ENCODE measurements at regions not wholly inside any gene's neighbourhood (a gene's known extent, or its start where the extent isn't known, plus 50 kb on each side); places are given as distances from the start of the nearest gene placed in this dataset.

DNA sequence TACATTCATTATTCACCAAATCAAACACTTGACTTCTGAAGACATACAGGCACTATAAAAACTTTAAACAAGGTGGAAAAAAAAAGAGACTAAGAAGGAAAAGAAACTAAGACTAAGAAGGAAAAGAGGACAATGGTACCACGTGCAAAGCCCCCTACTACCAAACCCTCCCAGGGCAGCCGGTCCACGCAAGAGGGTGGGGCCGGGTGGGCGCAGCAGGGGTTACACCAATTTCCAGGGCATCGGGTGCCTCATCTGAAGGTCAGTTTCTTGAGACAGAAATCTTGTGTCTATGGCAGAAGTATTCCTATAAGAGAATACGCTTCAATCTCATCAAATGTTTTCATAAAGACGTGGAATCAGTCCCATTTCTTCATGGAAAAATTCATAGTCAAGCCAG is 131.5 kb downstream of the NUFIP1 start:
- in situ Hi-C loops (cut with MboI; ENCODE audit: low pct_ligation_motif_present in 1 of 4, low pct_unique_long_range_greater_than_20kb in 1 of 4, low sequenced_read_pairs in 3 of 4) = no loop called here
- 84% methylated on average over 8 of the region's 8 CpGs; no CpG with 5 or more reads in 1 of the 2 donors for WGBS, 2 donors (ENCODE audit: low coverage in 1 of 2)

DNA sequence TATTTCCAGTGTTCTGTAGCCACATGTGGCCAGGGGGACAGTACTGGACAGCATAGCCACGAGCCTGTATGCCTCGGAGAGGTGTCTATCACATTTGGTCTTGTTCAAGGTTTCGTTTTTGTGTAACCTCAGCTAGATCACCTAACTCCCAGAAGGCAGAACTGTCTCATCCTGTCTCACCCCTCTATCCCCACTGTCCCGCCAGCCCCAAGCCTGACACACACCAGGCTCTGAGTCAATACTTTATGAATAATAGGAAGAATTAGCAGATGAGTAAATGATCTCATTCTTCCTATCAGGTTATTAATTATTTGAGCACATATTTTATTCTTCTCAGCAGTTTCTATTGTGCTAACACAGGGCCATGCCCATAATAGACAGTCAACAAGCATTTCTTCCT is 132.2 kb downstream of the NUFIP1 start:
- no peak for DNase-seq
- H3K9me3 ChIP-seq = no peaks in the 10 kb centered on the region
- H3K27ac ChIP-seq = no peak overlapping the region
- 78 to 93% methylated on average over 4 of the region's 4 CpGs for WGBS, 2 donors (ENCODE audit: low coverage in 1 of 2)
- intact Hi-C loops (cut with DNase I; ENCODE audit: low total_unique reads) = no loop called here
- no peak for TF ChIP-seq POLR2A (IDR thresholded peaks at IDR 0.05)
- no peak overlapping the region for H3K4me3 ChIP-seq
- H3K27me3 ChIP-seq = no peaks in the 10 kb centered on the region
- no peaks in the 10 kb centered on the region for H3K36me3 ChIP-seq
- H3K4me1 ChIP-seq = peaks cover 0 to 26% (median 6%) of the 10 kb centered on the region in 4 donors
- in situ Hi-C loops (cut with MboI; ENCODE audit: low pct_ligation_motif_present in 1 of 4, low pct_unique_long_range_greater_than_20kb in 1 of 4, low sequenced_read_pairs in 3 of 4) = no loop called here

More for the DNA sequence above, 131.5 kb downstream of the NUFIP1 start:
- H3K27ac ChIP-seq = no peak overlapping the region
- H3K36me3 ChIP-seq = no peaks in the 10 kb centered on the region
- H3K4me1 ChIP-seq = peaks cover 0 to 26% (median 6%) of the 10 kb centered on the region in 4 donors
- H3K4me3 ChIP-seq = no peak overlapping the region
- no peak for TF ChIP-seq EP300 (IDR thresholded peaks at IDR 0.05; ENCODE audit: low read depth)
- no peak for TF ChIP-seq CTCF (IDR thresholded peaks at IDR 0.05)
- TF ChIP-seq POLR2AphosphoS5 (IDR thresholded peaks at IDR 0.05) = no peak
- TF ChIP-seq POLR2A (IDR thresholded peaks at IDR 0.05) = no peak
- no peak for DNase-seq
- no peaks in the 10 kb centered on the region for H3K9me3 ChIP-seq
- H3K27me3 ChIP-seq = no peaks in the 10 kb centered on the region
- intact Hi-C loops (cut with DNase I; ENCODE audit: low total_unique reads) = no loop called here

- Histone ChIP-seq H3K9me3 (no peaks in the 10 kb centered on the region), H3K27ac (peak overlapping the region in 3 of 4 donors; percentile 72 to 80 (median 79)), H3K4me1 (peaks cover 0 to 26% (median 6%) of the 10 kb centered on the region in 4 donors), H3K4me3 (no peak overlapping the region), H3K27me3 (no peaks in the 10 kb centered on the region), H3K36me3 (no peaks in the 10 kb centered on the region)
- WGBS, 2 donors (ENCODE audit: low coverage in 1 of 2) = 62 to 76% methylated on average over 2 to 4 of the region's 4 CpGs
- in situ Hi-C loops (cut with MboI; ENCODE audit: low pct_ligation_motif_present in 1 of 4, low pct_unique_long_range_greater_than_20kb in 1 of 4, low sequenced_read_pairs in 3 of 4) (no loop called here), intact Hi-C loops (cut with DNase I; ENCODE audit: low total_unique reads) (no loop called here)
- no peak for DNase-seq
- TF ChIP-seq POLR2AphosphoS5 (IDR thresholded peaks at IDR 0.05) (no peak), POLR2A (IDR thresholded peaks at IDR 0.05) (no peak), EP300 (IDR thresholded peaks at IDR 0.05; ENCODE audit: low read depth) (no peak), CTCF (IDR thresholded peaks at IDR 0.05) (no peak)
These were observed 133.4 kb downstream of the NUFIP1 start for GRCh38 chr13:44855860-44856259.

GRCh38 chr13:44854313-44855060 is 134.8 kb downstream of the NUFIP1 start:
- 34 to 39% methylated on average over 5 to 8 of the region's 8 CpGs for WGBS, 2 donors (ENCODE audit: low coverage in 1 of 2)
- H3K36me3 ChIP-seq = no peaks in the 10 kb centered on the region
- H3K4me3 ChIP-seq = no peak overlapping the region
- intact Hi-C loops (cut with DNase I; ENCODE audit: low total_unique reads) = no loop called here
- H3K9me3 ChIP-seq = no peaks in the 10 kb centered on the region
- DNase-seq = peak; percentile 61
- no peaks in the 10 kb centered on the region for H3K27me3 ChIP-seq
- TF ChIP-seq EP300 (IDR thresholded peaks at IDR 0.05; ENCODE audit: low read depth) = no peak
- no peak for TF ChIP-seq CTCF (IDR thresholded peaks at IDR 0.05)
- TF ChIP-seq POLR2AphosphoS5 (IDR thresholded peaks at IDR 0.05) = peak in 2 of 3 donors; percentile 31 to 66
- peak; percentile 15 for TF ChIP-seq POLR2A (IDR thresholded peaks at IDR 0.05)
- peaks cover 0 to 18% (median 6%) of the 10 kb centered on the region in 4 donors for H3K4me1 ChIP-seq
- in situ Hi-C loops (cut with MboI; ENCODE audit: low pct_ligation_motif_present in 1 of 4, low pct_unique_long_range_greater_than_20kb in 1 of 4, low sequenced_read_pairs in 3 of 4) = no loop called here
- peak overlapping the region; percentile 72 to 80 (median 78) for H3K27ac ChIP-seq
